GM23338 (cell line): ENCODE measurements at regions not wholly inside any gene's neighbourhood (a gene's known extent, or its start where the extent isn't known, plus 50 kb on each side); places are given as distances from the start of the nearest gene placed in this dataset.

Source experiments
- ATAC-seq: fragments of 200-7000 bp; cut with Tn5 transposase; 3 replicates; pipeline ENCODE4 v1.9.1; 2020
- DNase-seq: peaks from one replicate; pipeline ENCODE4 v3.0.0-alpha.2; 2015; ENCODE audit warnings: low spot score
- H2AFZ ChIP-seq: fragments of 200-600 bp; sonication (generic); 2 replicates; pipeline ENCODE4 v1.8.0; 2016; ENCODE audit warnings: antibody characterized with exemption, mild to moderate bottlenecking, moderate library complexity
- H3F3A ChIP-seq: fragments of 200-600 bp; sonication (generic); replicated peaks from 2 replicates; pipeline ENCODE4 v1.8.0; 2017; ENCODE audit warnings: antibody characterized with exemption, mixed run types, low read depth
- H3K27ac ChIP-seq: fragments of 200-600 bp; sonication (generic); 2 replicates; pipeline ENCODE4 v1.6.1; 2016; ENCODE audit warnings: low read depth
- H3K27me3 ChIP-seq: fragments of 200-600 bp; sonication (generic); 2 replicates; pipeline ENCODE4 v1.8.0; 2016; ENCODE audit warnings: mild to moderate bottlenecking, mixed run types, moderate library complexity; ENCODE audit not compliant: insufficient read depth
- H3K36me3 ChIP-seq: fragments of 200-600 bp; sonication (generic); 2 replicates; pipeline ENCODE4 v1.8.0; 2016; ENCODE audit warnings: mild to moderate bottlenecking; ENCODE audit not compliant: insufficient read depth
- H3K4me1 ChIP-seq: fragments of 200-600 bp; sonication (generic); 2 replicates; pipeline ENCODE4 v1.8.0; 2016; ENCODE audit warnings: mild to moderate bottlenecking, moderate library complexity; ENCODE audit not compliant: insufficient read depth
- H3K4me2 ChIP-seq: fragments of 200-600 bp; sonication (generic); 2 replicates; pipeline ENCODE4 v1.7.1; 2017; ENCODE audit warnings: mixed run types
- H3K4me3 ChIP-seq: fragments of 200-600 bp; sonication (generic); 2 replicates; pipeline ENCODE4 v1.6.1; 2016; ENCODE audit warnings: mixed run types
- H3K79me2 ChIP-seq: fragments of 200-600 bp; sonication (generic); replicated peaks from 2 replicates; pipeline ENCODE4 v1.8.0; 2017; ENCODE audit warnings: mild to moderate bottlenecking; ENCODE audit not compliant: insufficient read depth
- H3K9me2 ChIP-seq: fragments of 200-600 bp; sonication (generic); 2 replicates; pipeline ENCODE4 v1.8.0; 2017; ENCODE audit not compliant: insufficient read depth
- H4K20me1 ChIP-seq: fragments of 200-600 bp; sonication (generic); replicated peaks from 2 replicates; pipeline ENCODE4 v1.8.0; 2017; ENCODE audit warnings: mild to moderate bottlenecking; ENCODE audit not compliant: insufficient read depth
- H3K27ac Mint-ChIP-seq: 2 replicates; pipeline ENCODE4 v1.8.0; 2020; ENCODE audit warnings: inconsistent platforms, mild to moderate bottlenecking, moderate library complexity, mixed read lengths
- H3K27me3 Mint-ChIP-seq: 3 replicates; pipeline ENCODE4 v1.8.0; 2022; ENCODE audit warnings: low read depth, mild to moderate bottlenecking, moderate library complexity, mixed read lengths, inconsistent platforms; ENCODE audit not compliant: insufficient read depth, poor library complexity
- H3K36me3 Mint-ChIP-seq: 3 replicates; pipeline ENCODE4 v1.8.0; 2021; ENCODE audit warnings: low read depth, mild to moderate bottlenecking, inconsistent platforms, moderate library complexity, mixed read lengths
- H3K4me1 Mint-ChIP-seq: 3 replicates; pipeline ENCODE4 v1.8.0; 2020; ENCODE audit warnings: mild to moderate bottlenecking, inconsistent platforms, mixed read lengths
- H3K4me3 Mint-ChIP-seq: 3 replicates; pipeline ENCODE4 v1.8.0; 2021; ENCODE audit warnings: moderate library complexity, mild to moderate bottlenecking, inconsistent platforms, mixed read lengths
- H3K9me3 Mint-ChIP-seq: 3 replicates; pipeline ENCODE4 v1.8.0; 2020; ENCODE audit warnings: moderate library complexity, mild to moderate bottlenecking, inconsistent platforms, mixed read lengths
- CREB1 ChIP-seq: fragments of 250-450 bp; sonication (Bioruptor Pico); IDR thresholded peaks from 2 replicates; pipeline ENCODE4 v1.5.0; 2020; ENCODE audit warnings: low read depth, mild to moderate bottlenecking, moderate library complexity
- CTCF ChIP-seq, 2 experiments: fragments of 200-600 bp in 1 of 2; sonication (generic) in 1 of 2; conservative IDR thresholded peaks; 2 replicates each; pipeline versions ENCODE4 v1.5.1 to v1.6.1; 2016 to 2017; ENCODE audit warnings: antibody characterized with exemption in 2 of 2, low read depth in 2 of 2, mild to moderate bottlenecking in 2 of 2, moderate library complexity in 1 of 2
- ETS1 ChIP-seq: IDR thresholded peaks from 2 replicates; pipeline ENCODE4 v1.6.1; 2016; ENCODE audit warnings: antibody characterized with exemption
- EZH2 ChIP-seq: fragments of 200-600 bp; sonication (generic); IDR thresholded peaks from one replicate; pipeline ENCODE4 v1.8.0; 2017; ENCODE audit warnings: antibody characterized with exemption, mild to moderate bottlenecking, low read depth; ENCODE audit not compliant: unreplicated experiment
- EZH2phosphoT487 ChIP-seq: fragments of 200-600 bp; sonication (generic); IDR thresholded peaks from one replicate; pipeline ENCODE4 v1.8.1; 2018; ENCODE audit warnings: antibody characterized with exemption; ENCODE audit not compliant: unreplicated experiment
- JUNB ChIP-seq: IDR thresholded peaks from one replicate; pipeline ENCODE4 v1.6.1; 2016; ENCODE audit warnings: antibody characterized with exemption; ENCODE audit not compliant: unreplicated experiment
- NANOG ChIP-seq: IDR thresholded peaks from 2 replicates; pipeline ENCODE4 v1.6.1; 2016; ENCODE audit warnings: antibody characterized with exemption, borderline replicate concordance
- POLR2AphosphoS5 ChIP-seq: IDR thresholded peaks from 2 replicates; pipeline ENCODE4 v1.6.1; 2016; ENCODE audit warnings: antibody characterized with exemption, low read depth
- REST ChIP-seq: IDR thresholded peaks from one replicate; pipeline ENCODE4 v1.6.1; 2018; ENCODE audit warnings: antibody characterized with exemption; ENCODE audit not compliant: unreplicated experiment
- STAT1 ChIP-seq: IDR thresholded peaks from one replicate; pipeline ENCODE4 v1.6.1; 2016; ENCODE audit warnings: antibody characterized with exemption; ENCODE audit not compliant: unreplicated experiment
- ZNF114 ChIP-seq: fragments of 250-450 bp; sonication (Bioruptor Pico); IDR thresholded peaks from 2 replicates; pipeline ENCODE4 v1.5.0; 2020; ENCODE audit warnings: mild to moderate bottlenecking, moderate library complexity
- ZNF331 ChIP-seq: fragments of 250-450 bp; sonication (Bioruptor Pico); IDR thresholded peaks from 2 replicates; pipeline ENCODE4 v1.5.0; 2020; ENCODE audit warnings: low read depth, mild to moderate bottlenecking, moderate library complexity
- ZNF462 ChIP-seq: fragments of 250-450 bp; sonication (Bioruptor Pico); IDR thresholded peaks from 2 replicates; pipeline ENCODE4 v1.5.0; 2020; ENCODE audit warnings: mild to moderate bottlenecking, moderate library complexity

- H3K9me3 Mint-ChIP-seq = peaks cover 6% of the 10 kb centered on the region; the same call in 2 of the 3 replicates
- H3K27ac Mint-ChIP-seq = no peak overlapping the region
- ATAC-seq (no peak), DNase-seq (no peak)
- Histone ChIP-seq H3K27me3 (no peaks in the 10 kb centered on the region), H3K4me3 (no peak overlapping the region), H3F3A (no peaks in the 10 kb centered on the region), H3K4me1 (no peaks in the 10 kb centered on the region), H2AFZ (no peak overlapping the region), H3K79me2 (no peaks in the 10 kb centered on the region), H3K27ac (no peak overlapping the region), H3K9me2 (no peaks in the 10 kb centered on the region), H3K36me3 (no peaks in the 10 kb centered on the region), H4K20me1 (no peaks in the 10 kb centered on the region), H3K4me2 (no peak overlapping the region)
- no peak overlapping the region for H3K4me3 Mint-ChIP-seq
- H3K27me3 Mint-ChIP-seq = peaks cover 3% of the 10 kb centered on the region
- no peak for TF ChIP-seq JUNB
- TF ChIP-seq ZNF462 = no peak
- no peak for TF ChIP-seq EZH2
- no peak for TF ChIP-seq NANOG
- TF ChIP-seq CTCF (conservative IDR thresholded peaks at IDR 0.05; ENCODE audit: low read depth in 2 of 2) = no peak
- TF ChIP-seq STAT1 = no peak
- TF ChIP-seq REST = no peak
- TF ChIP-seq ZNF331 (CRISPR knock-in tag) = no peak
- TF ChIP-seq ETS1 = no peak
- TF ChIP-seq ZNF114 = no peak
- TF ChIP-seq EZH2phosphoT487 = no peak
- TF ChIP-seq CREB1 (CRISPR knock-in tag) = no peak
- no peak for TF ChIP-seq POLR2AphosphoS5
- H3K4me1 Mint-ChIP-seq = no peaks in the 10 kb centered on the region
- 0 out of 3 replicates have a peak, but pooled peaks cover 6% of the 10 kb centered on the region for H3K36me3 Mint-ChIP-seq
These were observed 230.5 kb downstream of the ATPSCKMT start for GRCh38 chr5:10019236-10019635.
